ENCODE measurements at regions not wholly inside any gene's neighbourhood (a gene's known extent, or its start where the extent isn't known, plus 50 kb on each side); places are given as distances from the start of the nearest gene placed in this dataset.

- Histone ChIP-seq H3K36me3 (ENCODE audit: control insufficient read depth, low read length) (no peaks in the 10 kb centered on the region), H3K4me1 (ENCODE audit: control insufficient read depth, low read length) (no peaks in the 10 kb centered on the region), H3K27ac (ENCODE audit: low read depth, low read length) (no peak overlapping the region), H3K4me2 (ENCODE audit: low read length) (no peak overlapping the region), H3K79me2 (ENCODE audit: control insufficient read depth, low read length) (no peaks in the 10 kb centered on the region), H4K20me1 (ENCODE audit: control insufficient read depth, insufficient read depth, low read depth, low read length) (no peaks in the 10 kb centered on the region), H3K27me3 (ENCODE audit: control insufficient read depth, low read length) (no peaks in the 10 kb centered on the region), H3K9me2 (replicated peaks; ENCODE audit: control insufficient read depth, low read length) (no peaks in the 10 kb centered on the region), H3K9me3 (ENCODE audit: control insufficient read depth, insufficient read depth, low read length) (no peaks in the 10 kb centered on the region), H3K4me3 (ENCODE audit: low read length) (no peak overlapping the region), H3F3A (ENCODE audit: control insufficient read depth, insufficient read depth) (no peaks in the 10 kb centered on the region)
- no peak for TF ChIP-seq EZH2phosphoT487 (IDR thresholded peaks at IDR 0.05; ENCODE audit: borderline replicate concordance, low read length)
- no peak for TF ChIP-seq CTCF (IDR thresholded peaks at IDR 0.05; ENCODE audit: low read depth, low read length, poor library complexity, severe bottlenecking)
These were observed 374.6 kb upstream of the ESRRG start for GRCh38 chr1:217097819-217098218.

DNA sequence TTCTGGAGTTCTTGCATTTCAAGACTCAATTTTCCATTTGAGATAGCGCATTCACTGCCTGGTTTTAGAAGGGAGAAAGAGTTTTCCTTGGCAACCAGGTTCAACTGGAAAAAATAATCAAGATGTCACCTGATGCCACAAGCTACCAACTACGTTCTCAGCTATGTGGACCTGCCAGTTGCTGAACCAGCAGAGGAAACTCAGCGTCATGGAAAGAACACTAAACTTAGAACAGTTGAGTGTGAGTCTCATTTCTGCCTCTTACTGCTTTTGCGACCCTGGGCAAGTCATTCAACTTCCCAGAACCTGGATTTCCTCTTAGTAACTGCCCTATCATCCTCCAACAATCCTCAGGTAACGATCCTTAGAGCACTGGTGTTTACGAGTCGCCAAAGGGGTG is 373.0 kb upstream of the ESRRG start:
- no peak overlapping the region for H3K4me3 ChIP-seq (ENCODE audit: low read length)
- H3K9me3 ChIP-seq (ENCODE audit: control insufficient read depth, insufficient read depth, low read length): no peaks in the 10 kb centered on the region
- H3K9me2 ChIP-seq (replicated peaks; ENCODE audit: control insufficient read depth, low read length): no peaks in the 10 kb centered on the region
- no peaks in the 10 kb centered on the region for H3K36me3 ChIP-seq (ENCODE audit: control insufficient read depth, low read length)
- no peak overlapping the region for H3K27ac ChIP-seq (ENCODE audit: low read depth, low read length)
- no peaks in the 10 kb centered on the region for H3F3A ChIP-seq (ENCODE audit: control insufficient read depth, insufficient read depth)
- H3K27me3 ChIP-seq (ENCODE audit: control insufficient read depth, low read length): no peaks in the 10 kb centered on the region
- TF ChIP-seq CTCF (IDR thresholded peaks at IDR 0.05; ENCODE audit: low read depth, low read length, poor library complexity, severe bottlenecking) (no peak), EZH2phosphoT487 (IDR thresholded peaks at IDR 0.05; ENCODE audit: borderline replicate concordance, low read length) (no peak)
- no peaks in the 10 kb centered on the region for H3K4me1 ChIP-seq (ENCODE audit: control insufficient read depth, low read length)
- H3K4me2 ChIP-seq (ENCODE audit: low read length): no peak overlapping the region
- no peaks in the 10 kb centered on the region for H4K20me1 ChIP-seq (ENCODE audit: control insufficient read depth, insufficient read depth, low read depth, low read length)
- no peaks in the 10 kb centered on the region for H3K79me2 ChIP-seq (ENCODE audit: control insufficient read depth, low read length)

- H4K20me1 ChIP-seq (ENCODE audit: control insufficient read depth, insufficient read depth, low read depth, low read length): no peaks in the 10 kb centered on the region
- no peaks in the 10 kb centered on the region for H3K27me3 ChIP-seq (ENCODE audit: control insufficient read depth, low read length)
- H3K9me2 ChIP-seq (replicated peaks; ENCODE audit: control insufficient read depth, low read length): no peaks in the 10 kb centered on the region
- no peaks in the 10 kb centered on the region for H3F3A ChIP-seq (ENCODE audit: control insufficient read depth, insufficient read depth)
- no peak for TF ChIP-seq CTCF (IDR thresholded peaks at IDR 0.05; ENCODE audit: low read depth, low read length, poor library complexity, severe bottlenecking)
- TF ChIP-seq EZH2phosphoT487 (IDR thresholded peaks at IDR 0.05; ENCODE audit: borderline replicate concordance, low read length): no peak
- H3K36me3 ChIP-seq (ENCODE audit: control insufficient read depth, low read length): no peaks in the 10 kb centered on the region
- no peak overlapping the region for H3K4me2 ChIP-seq (ENCODE audit: low read length)
- no peaks in the 10 kb centered on the region for H3K4me1 ChIP-seq (ENCODE audit: control insufficient read depth, low read length)
- H3K9me3 ChIP-seq (ENCODE audit: control insufficient read depth, insufficient read depth, low read length): no peaks in the 10 kb centered on the region
- H3K4me3 ChIP-seq (ENCODE audit: low read length): no peak overlapping the region
- H3K27ac ChIP-seq (ENCODE audit: low read depth, low read length): no peak overlapping the region
- H3K79me2 ChIP-seq (ENCODE audit: control insufficient read depth, low read length): no peaks in the 10 kb centered on the region
These were observed 371.9 kb upstream of the ESRRG start for GRCh38 chr1:217095050-217095622.

Data from DOHH2 (cell line).